HEK293 (cell line): ENCODE measurements at regions not wholly inside any gene's neighbourhood (a gene's known extent, or its start where the extent isn't known, plus 50 kb on each side); places are given as distances from the start of the nearest gene placed in this dataset.

Source experiments
- CTCF ChIA-PET: fragments of 350-600 bp; formaldehyde crosslinking; extraction: SDS; loops from one replicate; lab custom pipeline; 2021; ENCODE audit warnings: antibody characterized with exemption; lab: Yijun Ruan, JAX
- POLR2A ChIA-PET: fragments of 300-600 bp; formaldehyde crosslinking; extraction: SDS; loops from one replicate; lab custom pipeline; 2020; ENCODE audit warnings: antibody characterized with exemption, inconsistent platforms; lab: Yijun Ruan, JAX
- H3K27ac ChIP-seq: fragments of 200-500 bp; sonication (Bioruptor generic); 2 replicates; pipeline ENCODE4 v1.5.1; 2014; ENCODE audit warnings: low read depth, low read length, control low read depth, inconsistent platforms; ENCODE audit errors: extremely low read depth
- H3K36me3 ChIP-seq, 2 experiments: fragments of 200-500 bp in 1 of 2; sonication (Bioruptor generic) in 1 of 2; 1 replicate in 1 of 2; 2 replicates in 1 of 2; pipeline ENCODE4 v1.5.1; 2014 to 2017; ENCODE audit warnings: inconsistent platforms in 2 of 2, low read length in 2 of 2; ENCODE audit not compliant: control insufficient read depth in 2 of 2, insufficient read depth in 1 of 2
- H3K4me1 ChIP-seq: fragments of 200-500 bp; sonication (Bioruptor generic); 2 replicates; pipeline ENCODE4 v1.5.1; 2014; ENCODE audit warnings: mild to moderate bottlenecking, low read length, inconsistent platforms; ENCODE audit not compliant: control insufficient read depth, insufficient read depth
- H3K4me3 ChIP-seq: 2 replicates; pipeline ENCODE4 v1.5.1; 2011; ENCODE audit warnings: low read depth, mild to moderate bottlenecking, control low read depth, low read length, moderate library complexity
- H3K9me3 ChIP-seq: fragments of 200-500 bp; sonication (Bioruptor generic); 2 replicates; pipeline ENCODE4 v1.5.1; 2014; ENCODE audit warnings: low read depth, low read length, inconsistent platforms; ENCODE audit not compliant: control insufficient read depth, insufficient read depth
- HOXD13 ChIP-seq: sonication (generic); formaldehyde crosslinking; IDR thresholded peaks from 2 replicates; pipeline ENCODE4 v1.8.0; 2022; ENCODE audit warnings: missing genetic modification reagents, borderline replicate concordance
- MYNN ChIP-seq: fragments of 450-650 bp; formaldehyde crosslinking; IDR thresholded peaks from 2 replicates; pipeline ENCODE4 v1.5.1; 2016; ENCODE audit warnings: missing biosample characterization, missing genetic modification characterization, borderline replicate concordance
- PATZ1 ChIP-seq: fragments of 450-650 bp; formaldehyde crosslinking; IDR thresholded peaks from 2 replicates; pipeline ENCODE4 v1.5.1; 2016; ENCODE audit warnings: missing biosample characterization, missing genetic modification characterization
- ZBTB44 ChIP-seq: fragments of 450-650 bp; IDR thresholded peaks from 2 replicates; pipeline ENCODE4 v1.5.1; 2018; ENCODE audit warnings: missing biosample characterization, mild to moderate bottlenecking, missing genetic modification characterization
- ZBTB49 ChIP-seq: fragments of 450-650 bp; formaldehyde crosslinking; IDR thresholded peaks from 2 replicates; pipeline ENCODE4 v1.5.1; 2016; ENCODE audit warnings: missing biosample characterization, missing genetic modification characterization, low read depth
- ZBTB6 ChIP-seq: fragments of 450-650 bp; formaldehyde crosslinking; IDR thresholded peaks from 2 replicates; pipeline ENCODE4 v1.5.1; 2017; ENCODE audit warnings: missing biosample characterization, missing genetic modification characterization
- ZIC2 ChIP-seq: fragments of 450-650 bp; formaldehyde crosslinking; IDR thresholded peaks from 2 replicates; pipeline ENCODE4 v1.5.1; 2016; ENCODE audit warnings: missing biosample characterization, missing genetic modification characterization
- ZNF114 ChIP-seq: fragments of 450-650 bp; formaldehyde crosslinking; IDR thresholded peaks from 2 replicates; pipeline ENCODE4 v1.5.0; 2017; ENCODE audit warnings: missing biosample characterization, missing genetic modification characterization
- ZNF157 ChIP-seq: fragments of 450-650 bp; formaldehyde crosslinking; IDR thresholded peaks from 2 replicates; pipeline ENCODE4 v1.5.1; 2016; ENCODE audit warnings: missing biosample characterization, missing genetic modification characterization
- ZNF175 ChIP-seq: fragments of 450-650 bp; formaldehyde crosslinking; IDR thresholded peaks from 2 replicates; pipeline ENCODE4 v1.5.1; 2016; ENCODE audit warnings: missing biosample characterization, missing genetic modification characterization
- ZNF76 ChIP-seq: fragments of 450-650 bp; formaldehyde crosslinking; IDR thresholded peaks from 2 replicates; pipeline ENCODE4; 2016; ENCODE audit warnings: low read depth, missing biosample characterization, missing genetic modification characterization, borderline replicate concordance
- TF ChIP-seq, protein P1 (sequence below): fragments of 450-650 bp; formaldehyde crosslinking; IDR thresholded peaks from 2 replicates; pipeline ENCODE4 v1.5.1; 2016; ENCODE audit warnings: missing biosample characterization, missing genetic modification characterization

DNA sequence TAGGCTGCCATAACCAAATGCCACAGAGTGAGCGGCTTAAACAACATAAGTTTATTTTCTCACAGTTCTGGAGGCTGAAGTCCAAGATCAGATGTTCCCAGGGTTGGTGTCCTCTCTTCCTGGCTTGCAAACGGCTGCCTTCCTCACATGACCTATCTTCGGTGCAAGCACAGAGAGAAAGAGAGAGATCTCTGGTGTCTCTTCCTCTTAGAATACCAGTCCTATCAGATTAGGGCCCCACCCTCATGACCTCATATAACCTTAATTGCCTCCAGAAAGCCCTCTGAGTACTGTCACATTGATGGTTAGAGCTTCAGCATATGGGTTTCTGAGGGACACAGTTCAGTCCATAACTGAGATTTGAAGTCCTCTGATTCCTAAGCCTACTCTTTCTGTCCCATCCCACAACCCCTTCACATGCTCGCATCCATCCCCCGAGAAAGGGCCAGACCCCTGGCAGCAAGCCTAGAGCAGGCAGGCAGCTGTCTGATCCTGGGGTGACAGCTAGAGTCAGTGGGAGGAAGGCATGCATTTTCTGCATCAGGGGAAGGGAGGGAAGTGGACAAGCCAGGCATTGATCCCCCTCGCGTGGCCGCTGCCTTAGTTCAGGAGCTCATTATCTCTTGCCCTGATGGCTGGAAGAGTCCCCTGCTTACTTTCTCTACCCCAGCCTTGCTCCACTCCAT, 114.1 kb downstream of the FAR1 start:
- Histone ChIP-seq H3K4me3 (no peak overlapping the region), H3K36me3 (no peaks in the 10 kb centered on the region), H3K27ac (no peak overlapping the region), H3K9me3 (no peaks in the 10 kb centered on the region), H3K4me1 (no peaks in the 10 kb centered on the region)
- POLR2A ChIA-PET = interaction anchor here (0.5 kb wide), 1 partner anchor 117 kb away, joined by 3 read pairs; no protein-coding TSS in a partner anchor
- CTCF ChIA-PET = interaction anchor here (2.0 kb wide), 1 partner anchor 10 kb away, joined by 8 read pairs; no protein-coding TSS in a partner anchor
- TF ChIP-seq ZNF175 (tag by site-specific recombination) = no peak
- no peak for TF ChIP-seq ZNF157

- ChIA-PET CTCF (no interaction called here), POLR2A (no interaction called here)
- H3K27ac ChIP-seq = no peak overlapping the region
- no peaks in the 10 kb centered on the region for H3K36me3 ChIP-seq
- no peak overlapping the region for H3K4me3 ChIP-seq
- no peaks in the 10 kb centered on the region for H3K4me1 ChIP-seq
- TF ChIP-seq ZNF76 (tag by site-specific recombination) (no peak), ZBTB6 (tag by site-specific recombination) (no peak), ZBTB49 (no peak), PATZ1 (tag by site-specific recombination) (no peak), ZIC2 (tag by site-specific recombination) (no peak), HOXD13 (CRISPR knock-in tag) (no peak), MYNN (tag by site-specific recombination) (no peak)
- TF ChIP-seq, protein P1, sequence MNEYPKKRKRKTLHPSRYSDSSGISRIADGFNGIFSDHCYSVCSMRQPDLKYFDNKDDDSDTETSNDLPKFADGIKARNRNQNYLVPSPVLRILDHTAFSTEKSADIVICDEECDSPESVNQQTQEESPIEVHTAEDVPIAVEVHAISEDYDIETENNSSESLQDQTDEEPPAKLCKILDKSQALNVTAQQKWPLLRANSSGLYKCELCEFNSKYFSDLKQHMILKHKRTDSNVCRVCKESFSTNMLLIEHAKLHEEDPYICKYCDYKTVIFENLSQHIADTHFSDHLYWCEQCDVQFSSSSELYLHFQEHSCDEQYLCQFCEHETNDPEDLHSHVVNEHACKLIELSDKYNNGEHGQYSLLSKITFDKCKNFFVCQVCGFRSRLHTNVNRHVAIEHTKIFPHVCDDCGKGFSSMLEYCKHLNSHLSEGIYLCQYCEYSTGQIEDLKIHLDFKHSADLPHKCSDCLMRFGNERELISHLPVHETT (tag by site-specific recombination) = no peak
- H3K9me3 ChIP-seq = no peaks in the 10 kb centered on the region
These were observed 116.0 kb downstream of the FAR1 start for GRCh38 chr11:13784441-13784840.

GRCh38 chr11:13784855-13785254, 116.4 kb downstream of the FAR1 start:
- no peak overlapping the region for H3K27ac ChIP-seq
- CTCF ChIA-PET = no interaction called here
- TF ChIP-seq ZNF114 (tag by site-specific recombination) (no peak), ZIC2 (tag by site-specific recombination) (no peak), ZBTB44 (tag by site-specific recombination) (no peak)
- TF ChIP-seq, all 188 proteins: peak for 0
- H3K4me3 ChIP-seq = no peak overlapping the region
- H3K9me3 ChIP-seq = no peaks in the 10 kb centered on the region
- POLR2A ChIA-PET = no interaction called here
- no peaks in the 10 kb centered on the region for H3K36me3 ChIP-seq
- H3K4me1 ChIP-seq = no peaks in the 10 kb centered on the region
